SK-N-SH (cell line): ENCODE measurements at regions not wholly inside any gene's neighbourhood (a gene's known extent, or its start where the extent isn't known, plus 50 kb on each side); places are given as distances from the start of the nearest gene placed in this dataset.

ENCODE experiments used
- EP300 ChIP-seq, 2 experiments: IDR thresholded peaks; 2 replicates each; pipeline versions ENCODE4 v1.4.0 to v1.6.1; 2012; ENCODE audit warnings: borderline replicate concordance in 1 of 2, low read depth in 1 of 2, low read length in 1 of 2
- NRF1 ChIP-seq: IDR thresholded peaks from 2 replicates; pipeline ENCODE4 v1.6.1; 2012; ENCODE audit warnings: low read depth, mild to moderate bottlenecking, low read length
- RXRA ChIP-seq: IDR thresholded peaks from 2 replicates; pipeline ENCODE4 v1.4.0; 2012; ENCODE audit warnings: low read depth, mild to moderate bottlenecking, borderline replicate concordance
- TF ChIP-seq, protein P1 (sequence below): fragments of 200-600 bp; sonication (generic); IDR thresholded peaks from 2 replicates; pipeline ENCODE4 v1.6.1; 2017; ENCODE audit warnings: antibody characterized with exemption, mild to moderate bottlenecking, moderate library complexity

DNA sequence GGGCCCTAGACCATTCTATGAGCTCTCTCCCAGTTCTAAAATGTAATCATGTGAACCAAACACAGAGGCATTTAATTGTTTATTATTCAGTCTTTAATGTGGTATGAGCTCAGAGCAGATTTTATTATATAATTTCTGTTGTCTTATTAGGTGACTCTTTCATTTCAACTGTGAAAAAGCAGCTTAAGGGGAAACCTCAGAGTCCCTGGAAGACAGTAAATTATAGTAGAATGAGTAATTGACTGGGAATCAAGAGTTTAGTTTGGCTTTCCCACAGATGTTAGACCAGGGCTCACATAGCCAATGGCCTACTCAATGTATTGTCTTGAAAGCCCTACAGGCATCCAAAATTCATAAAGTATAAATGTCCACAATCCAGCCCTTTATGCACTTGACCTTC, 390.4 kb upstream of the SLC35B3 start:
- TF ChIP-seq, protein P1, sequence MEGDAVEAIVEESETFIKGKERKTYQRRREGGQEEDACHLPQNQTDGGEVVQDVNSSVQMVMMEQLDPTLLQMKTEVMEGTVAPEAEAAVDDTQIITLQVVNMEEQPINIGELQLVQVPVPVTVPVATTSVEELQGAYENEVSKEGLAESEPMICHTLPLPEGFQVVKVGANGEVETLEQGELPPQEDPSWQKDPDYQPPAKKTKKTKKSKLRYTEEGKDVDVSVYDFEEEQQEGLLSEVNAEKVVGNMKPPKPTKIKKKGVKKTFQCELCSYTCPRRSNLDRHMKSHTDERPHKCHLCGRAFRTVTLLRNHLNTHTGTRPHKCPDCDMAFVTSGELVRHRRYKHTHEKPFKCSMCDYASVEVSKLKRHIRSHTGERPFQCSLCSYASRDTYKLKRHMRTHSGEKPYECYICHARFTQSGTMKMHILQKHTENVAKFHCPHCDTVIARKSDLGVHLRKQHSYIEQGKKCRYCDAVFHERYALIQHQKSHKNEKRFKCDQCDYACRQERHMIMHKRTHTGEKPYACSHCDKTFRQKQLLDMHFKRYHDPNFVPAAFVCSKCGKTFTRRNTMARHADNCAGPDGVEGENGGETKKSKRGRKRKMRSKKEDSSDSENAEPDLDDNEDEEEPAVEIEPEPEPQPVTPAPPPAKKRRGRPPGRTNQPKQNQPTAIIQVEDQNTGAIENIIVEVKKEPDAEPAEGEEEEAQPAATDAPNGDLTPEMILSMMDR = no peak
- TF ChIP-seq RXRA (no peak), NRF1 (no peak), EP300 (IDR thresholded peaks at IDR 0.05; ENCODE audit: borderline replicate concordance in 1 of 2, low read depth in 1 of 2, low read length in 1 of 2) (no peak)
